DMS114 treated with DMSO at 0.1 percent for 48 hours (cell line): ENCODE measurements at regions not wholly inside any gene's neighbourhood (a gene's known extent, or its start where the extent isn't known, plus 50 kb on each side); places are given as distances from the start of the nearest gene placed in this dataset.
A peak's percentile ranks its signal among the peaks of the same experiment; 100 is the strongest.
"Not testable (repeated sequence)": the region's sequence is repeated elsewhere in the genome, so short reads cannot be mapped to it uniquely, and the experiment has no call there.

Experiments
- DNase-seq: peaks from one replicate; lab custom pipeline; 2025; ENCODE audit not compliant: unreplicated experiment; lab: John Stamatoyannopoulos, UW

GRCh38 chr13:82458169-82458568 is 1424.1 kb downstream of the SLITRK1 start:
- no peak for DNase-seq

- DNase-seq = not testable (repeated sequence)
These were observed 1424.7 kb downstream of the SLITRK1 start for GRCh38 chr13:82457548-82457947.

GRCh38 chr13:82447416-82448077 is 1434.7 kb downstream of the SLITRK1 start:
- DNase-seq = no peak

- no peak for DNase-seq
These were observed 1442.9 kb downstream of the SLITRK1 start for GRCh38 chr13:82439159-82439904.

- no peak for DNase-seq
These were observed 1444.0 kb downstream of the SLITRK1 start for GRCh38 chr13:82438320-82438719.

- no peak for DNase-seq
These were observed 1446.1 kb downstream of the SLITRK1 start for GRCh38 chr13:82436099-82436585.

- no peak for DNase-seq
These were observed 1449.3 kb downstream of the SLITRK1 start for GRCh38 chr13:82432949-82433348.

GRCh38 chr13:82412749-82413148 is 1469.5 kb downstream of the SLITRK1 start:
- DNase-seq = no peak

- DNase-seq = no peak
These were observed 1475.0 kb downstream of the SLITRK1 start for GRCh38 chr13:82407321-82407720.

- DNase-seq = no peak
These were observed 1507.6 kb downstream of the SLITRK1 start for GRCh38 chr13:82374719-82375118.

GRCh38 chr13:82370316-82370715 is 1512.0 kb downstream of the SLITRK1 start:
- DNase-seq = no peak

GRCh38 chr13:82364525-82364924 is 1517.7 kb downstream of the SLITRK1 start:
- no peak for DNase-seq

- DNase-seq = no peak
These were observed 1524.0 kb downstream of the SLITRK1 start for GRCh38 chr13:82358284-82358683.

- DNase-seq = peak; percentile 1
These were observed 1525.4 kb downstream of the SLITRK1 start for GRCh38 chr13:82356667-82357410.

GRCh38 chr13:82344867-82345266 is 1537.4 kb downstream of the SLITRK1 start:
- no peak for DNase-seq

GRCh38 chr13:82341116-82341515 is 1541.2 kb downstream of the SLITRK1 start:
- no peak for DNase-seq

- peak; percentile 1 for DNase-seq
These were observed 1551.8 kb downstream of the SLITRK1 start for GRCh38 chr13:82330499-82330898.

- no peak for DNase-seq
These were observed 1559.2 kb downstream of the SLITRK1 start for GRCh38 chr13:82323101-82323500.

GRCh38 chr13:82305588-82305987 is 1576.7 kb downstream of the SLITRK1 start:
- DNase-seq = no peak

GRCh38 chr13:82298106-82298505 is 1584.2 kb downstream of the SLITRK1 start:
- DNase-seq = no peak

GRCh38 chr13:82294226-82294625 is 1588.0 kb downstream of the SLITRK1 start:
- no peak for DNase-seq

GRCh38 chr13:82292334-82292733 is 1589.9 kb downstream of the SLITRK1 start:
- no peak for DNase-seq
